IPS-11a (cell line): ENCODE measurements at regions not wholly inside any gene's neighbourhood (a gene's known extent, or its start where the extent isn't known, plus 50 kb on each side); places are given as distances from the start of the nearest gene placed in this dataset.
"Not testable (repeated sequence)": the region's sequence is repeated elsewhere in the genome, so short reads cannot be mapped to it uniquely, and the experiment has no call there.

Source experiments
- H3K4me3 ChIP-seq: one replicate; pipeline ENCODE4 v1.5.1; 2013; ENCODE audit warnings: low read depth, low read length, control low read depth

GRCh38 chrX:39022106-39022505 is 220.8 kb downstream of the MID1IP1 start:
- H3K4me3 ChIP-seq = no peak overlapping the region

- H3K4me3 ChIP-seq = no peak overlapping the region
These were observed 228.0 kb downstream of the MID1IP1 start for GRCh38 chrX:39029221-39029620.

- H3K4me3 ChIP-seq = no peak overlapping the region
These were observed 229.4 kb downstream of the MID1IP1 start for GRCh38 chrX:39030636-39031035.

- H3K4me3 ChIP-seq = no peak overlapping the region
These were observed 238.6 kb downstream of the MID1IP1 start for GRCh38 chrX:39039890-39040289.

GRCh38 chrX:39043838-39044550 is 242.7 kb downstream of the MID1IP1 start:
- H3K4me3 ChIP-seq = no peak overlapping the region

GRCh38 chrX:39047174-39047573 is 245.9 kb downstream of the MID1IP1 start:
- no peak overlapping the region for H3K4me3 ChIP-seq

- H3K4me3 ChIP-seq = no peak overlapping the region
These were observed 248.7 kb downstream of the MID1IP1 start for GRCh38 chrX:39049975-39050374.

GRCh38 chrX:39050427-39050826 is 249.2 kb downstream of the MID1IP1 start:
- H3K4me3 ChIP-seq = no peak overlapping the region

GRCh38 chrX:39052751-39053150 is 251.5 kb downstream of the MID1IP1 start:
- no peak overlapping the region for H3K4me3 ChIP-seq

GRCh38 chrX:39058724-39059123 is 257.5 kb downstream of the MID1IP1 start:
- no peak overlapping the region for H3K4me3 ChIP-seq

GRCh38 chrX:39059866-39060265 is 258.6 kb downstream of the MID1IP1 start:
- no peak overlapping the region for H3K4me3 ChIP-seq

GRCh38 chrX:39063037-39063436 is 261.8 kb downstream of the MID1IP1 start:
- no peak overlapping the region for H3K4me3 ChIP-seq

- H3K4me3 ChIP-seq = no peak overlapping the region
These were observed 262.4 kb downstream of the MID1IP1 start for GRCh38 chrX:39063702-39064101.

- no peak overlapping the region for H3K4me3 ChIP-seq
These were observed 264.0 kb downstream of the MID1IP1 start for GRCh38 chrX:39065051-39065871.

- no peak overlapping the region for H3K4me3 ChIP-seq
These were observed 266.6 kb downstream of the MID1IP1 start for GRCh38 chrX:39067866-39068265.

- H3K4me3 ChIP-seq = not testable (repeated sequence)
These were observed 267.4 kb downstream of the MID1IP1 start for GRCh38 chrX:39068634-39069033.

GRCh38 chrX:39070009-39070408 is 268.8 kb downstream of the MID1IP1 start:
- H3K4me3 ChIP-seq = no peak overlapping the region

- H3K4me3 ChIP-seq = no peak overlapping the region
These were observed 271.9 kb downstream of the MID1IP1 start for GRCh38 chrX:39073131-39073530.

- H3K4me3 ChIP-seq = no peak overlapping the region
These were observed 295.3 kb downstream of the MID1IP1 start for GRCh38 chrX:39096599-39096998.

GRCh38 chrX:39104745-39105144 is 303.5 kb downstream of the MID1IP1 start:
- H3K4me3 ChIP-seq = no peak overlapping the region

- H3K4me3 ChIP-seq = no peak overlapping the region
These were observed 310.9 kb downstream of the MID1IP1 start for GRCh38 chrX:39112143-39112542.

GRCh38 chrX:39115166-39115565 is 313.9 kb downstream of the MID1IP1 start:
- no peak overlapping the region for H3K4me3 ChIP-seq
